GM20000 (cell line): ENCODE measurements at regions not wholly inside any gene's neighbourhood (a gene's known extent, or its start where the extent isn't known, plus 50 kb on each side); places are given as distances from the start of the nearest gene placed in this dataset.

Source experiments
- DNase-seq: peaks from one replicate; pipeline ENCODE4 v3.0.0; 2012; ENCODE audit warnings: low spot score
- CTCF ChIP-seq: IDR thresholded peaks from 2 replicates; pipeline ENCODE4 v1.5.1; 2012; ENCODE audit warnings: mild to moderate bottlenecking, control low read depth; ENCODE audit errors: extremely low read depth, missing control alignments

GRCh38 chr14:98412431-98412830 is 859.6 kb downstream of the BCL11B start:
- no peak for TF ChIP-seq CTCF
- no peak for DNase-seq

GRCh38 chr14:98415766-98416165 is 856.2 kb downstream of the BCL11B start:
- TF ChIP-seq CTCF = no peak
- DNase-seq = no peak

GRCh38 chr14:98417001-98417400 is 855.0 kb downstream of the BCL11B start:
- DNase-seq = no peak
- no peak for TF ChIP-seq CTCF

GRCh38 chr14:98428483-98428994 is 843.5 kb downstream of the BCL11B start:
- no peak for DNase-seq
- no peak for TF ChIP-seq CTCF

GRCh38 chr14:98433436-98433835 is 838.6 kb downstream of the BCL11B start:
- TF ChIP-seq CTCF = no peak
- DNase-seq = no peak

- no peak for DNase-seq
- no peak for TF ChIP-seq CTCF
Observed at GRCh38 chr14:98437113-98437512, 834.9 kb downstream of the BCL11B start.

GRCh38 chr14:98444077-98444476 is 827.9 kb downstream of the BCL11B start:
- TF ChIP-seq CTCF = no peak
- DNase-seq = no peak
